IPS DF 4.7 (cell line): ENCODE measurements at regions not wholly inside any gene's neighbourhood (a gene's known extent, or its start where the extent isn't known, plus 50 kb on each side); places are given as distances from the start of the nearest gene placed in this dataset.

Experiments used
- DNase-seq: peaks from one replicate; pipeline ENCODE4 v3.0.0-alpha.2; 2013; ENCODE audit warnings: low spot score; ENCODE audit errors: extremely low read depth

- no peak for DNase-seq
Measured at GRCh38 chr15:70253461-70254156, 155.9 kb upstream of the TLE3 start.

GRCh38 chr15:70252951-70253320 is 155.2 kb upstream of the TLE3 start:
- no peak for DNase-seq

- no peak for DNase-seq
Measured at GRCh38 chr15:70252056-70252950, 154.6 kb upstream of the TLE3 start.

- no peak for DNase-seq
Measured at GRCh38 chr15:70251246-70251990, 153.7 kb upstream of the TLE3 start.

- no peak for DNase-seq
Measured at GRCh38 chr15:70250208-70251201, 152.8 kb upstream of the TLE3 start.

GRCh38 chr15:70249616-70250015 is 151.9 kb upstream of the TLE3 start:
- no peak for DNase-seq

- peak; percentile 41 for DNase-seq
Measured at GRCh38 chr15:70248116-70249025, 150.7 kb upstream of the TLE3 start.

GRCh38 chr15:70247281-70247680 is 149.6 kb upstream of the TLE3 start:
- no peak for DNase-seq

GRCh38 chr15:70246623-70247220 is 149.0 kb upstream of the TLE3 start:
- DNase-seq, result no peak

- DNase-seq, result no peak
Measured at GRCh38 chr15:70245932-70246622, 148.4 kb upstream of the TLE3 start.

GRCh38 chr15:70244978-70245542 is 147.3 kb upstream of the TLE3 start:
- DNase-seq, result no peak

- DNase-seq, result no peak
Measured at GRCh38 chr15:70243686-70244540, 146.2 kb upstream of the TLE3 start.

- DNase-seq, result no peak
Measured at GRCh38 chr15:70242951-70243685, 145.4 kb upstream of the TLE3 start.

- no peak for DNase-seq
Measured at GRCh38 chr15:70241561-70242320, 144.0 kb upstream of the TLE3 start.

- no peak for DNase-seq
Measured at GRCh38 chr15:70240820-70241430, 143.2 kb upstream of the TLE3 start.

GRCh38 chr15:70240082-70240481 is 142.4 kb upstream of the TLE3 start:
- DNase-seq, result no peak
